Omental fat pad (tissue), 3 donors: ENCODE measurements at regions not wholly inside any gene's neighbourhood (a gene's known extent, or its start where the extent isn't known, plus 50 kb on each side); places are given as distances from the start of the nearest gene placed in this dataset.

Experiments used
- ATAC-seq: fragments of 150-250 bp; one replicate; pipeline ENCODE4 v1.9.1; 2016; ENCODE audit warnings: mild to moderate bottlenecking, moderate library complexity; ENCODE audit not compliant: low FRiP score
- DNase-seq: peaks from one replicate; pipeline ENCODE4 v3.0.0-alpha.2; 2019; ENCODE audit warnings: low spot score
- CTCF ChIP-seq, 3 donors: fragments of 450-650 bp; IDR thresholded peaks; one replicate each; pipeline ENCODE4 v1.5.1; 2016 to 2017; ENCODE audit warnings: antibody characterized with exemption in 3 of 3, mild to moderate bottlenecking in 3 of 3, moderate library complexity in 2 of 3

GRCh38 chr5:8940934-8941333 lies 604.9 kb downstream of the SEMA5A start:
- TF ChIP-seq CTCF (IDR thresholded peaks at IDR 0.05): no peak
- no peak for DNase-seq
- no peak for ATAC-seq

- DNase-seq (no peak), ATAC-seq (no peak)
- no peak for TF ChIP-seq CTCF (IDR thresholded peaks at IDR 0.05)
These were observed 602.6 kb downstream of the SEMA5A start for GRCh38 chr5:8943301-8943700.

GRCh38 chr5:8944005-8944404 lies 601.9 kb downstream of the SEMA5A start:
- ATAC-seq (no peak), DNase-seq (no peak)
- no peak for TF ChIP-seq CTCF (IDR thresholded peaks at IDR 0.05)

- TF ChIP-seq CTCF (IDR thresholded peaks at IDR 0.05): no peak
- DNase-seq (no peak), ATAC-seq (no peak)
These were observed 599.9 kb downstream of the SEMA5A start for GRCh38 chr5:8945972-8946371.

- ATAC-seq (no peak), DNase-seq (no peak)
- no peak for TF ChIP-seq CTCF (IDR thresholded peaks at IDR 0.05)
These were observed 596.0 kb downstream of the SEMA5A start for GRCh38 chr5:8949908-8950307.

- no peak for DNase-seq
- TF ChIP-seq CTCF (IDR thresholded peaks at IDR 0.05): no peak
- ATAC-seq: no peak
These were observed 593.7 kb downstream of the SEMA5A start for GRCh38 chr5:8952147-8952546.

- ATAC-seq: no peak
- no peak for TF ChIP-seq CTCF (IDR thresholded peaks at IDR 0.05)
- no peak for DNase-seq
These were observed 592.9 kb downstream of the SEMA5A start for GRCh38 chr5:8953016-8953415.
